ENCODE measurements at regions not wholly inside any gene's neighbourhood (a gene's known extent, or its start where the extent isn't known, plus 50 kb on each side); places are given as distances from the start of the nearest gene placed in this dataset.

- Histone ChIP-seq H3K4me2 (ENCODE audit: insufficient read depth in 1 of 2, low read depth in 2 of 2, low read length in 2 of 2) (peak overlapping the region in 1 of 2 experiments; percentile 14; a peak in 2 of 4 replicates), H4K5ac (ENCODE audit: insufficient read length, low read depth, low read length) (no peak overlapping the region), H4K20me1 (replicated peaks in 1 of 2; ENCODE audit: control insufficient read depth in 1 of 2, insufficient read depth in 2 of 2, low read length in 2 of 2) (no peaks in the 10 kb centered on the region), H3K14ac (ENCODE audit: insufficient read length) (no peak overlapping the region), H2BK20ac (ENCODE audit: low read length) (no peak overlapping the region), H3K23ac (ENCODE audit: insufficient read length) (no peak overlapping the region), H3K4ac (replicated peaks; ENCODE audit: insufficient read length, low read depth, low read length) (no peak overlapping the region), H3K27ac (ENCODE audit: low read depth, low read length) (no peak overlapping the region), H3K4me3 (ENCODE audit: extremely low read depth in 1 of 4, insufficient read depth in 2 of 4, low read depth in 3 of 4, low read length in 4 of 4) (peak overlapping the region in 1 of 4 experiments; percentile 21; a peak in 1 of 8 replicates), H2AK5ac (ENCODE audit: low read depth, low read length) (no peak overlapping the region), H3K9ac (replicated peaks in 1 of 4; ENCODE audit: extremely low read depth in 1 of 4, low read depth in 3 of 4, low read length in 3 of 4) (no peak overlapping the region), H4K8ac (ENCODE audit: extremely low read depth, insufficient read depth, low read length) (no peak overlapping the region), H2BK120ac (replicated peaks; ENCODE audit: low read depth, low read length) (no peak overlapping the region), H3K36me3 (ENCODE audit: control insufficient read depth in 2 of 4, insufficient read depth in 4 of 4, low read length in 3 of 4) (no peaks in the 10 kb centered on the region), H2BK15ac (ENCODE audit: low read length) (no peak overlapping the region), H2BK12ac (ENCODE audit: low read depth, low read length) (no peak overlapping the region), H4K91ac (replicated peaks; ENCODE audit: insufficient read length, low read length) (no peak overlapping the region), H3K27me3 (replicated peaks in 1 of 4; ENCODE audit: control insufficient read depth in 3 of 4, extremely low read depth in 1 of 4, insufficient read depth in 3 of 4, low read length in 3 of 4) (no peaks in the 10 kb centered on the region), H3K23me2 (ENCODE audit: low read depth, low read length) (no peaks in the 10 kb centered on the region), H3K56ac (replicated peaks; ENCODE audit: insufficient read length, low read depth, low read length) (no peak overlapping the region), H2AFZ (ENCODE audit: low read length) (no peak overlapping the region), H3K4me1 (replicated peaks in 1 of 4; ENCODE audit: control insufficient read depth in 3 of 4, insufficient read depth in 4 of 4, low read length in 3 of 4) (peaks cover 0 to 3% (median 0%) of the 10 kb centered on the region in 4 experiments; a peak in 1 of 7 replicates), H3K9me3 (ENCODE audit: insufficient read depth in 2 of 2, low read depth in 1 of 2, low read length in 1 of 2) (no peaks in the 10 kb centered on the region; a peak in 1 of 4 replicates), H3K79me1 (ENCODE audit: low read depth, low read length) (no peaks in the 10 kb centered on the region), H3K18ac (ENCODE audit: extremely low read depth, low read length) (no peak overlapping the region; the same call in 1 of the 2 replicates), H3K79me2 (ENCODE audit: control insufficient read depth in 1 of 2, insufficient read depth in 2 of 2, low read length in 2 of 2) (no peaks in the 10 kb centered on the region), H2BK5ac (ENCODE audit: low read depth, low read length) (no peak overlapping the region; the same call in 1 of the 2 replicates)
- CTCF ChIA-PET (ENCODE audit: partially characterized antibody) = interaction anchor here (0.8 kb wide), 1 partner anchor 19 kb away, joined by 4 read pairs; no protein-coding TSS in a partner anchor
- DNase-seq (ENCODE audit: low read depth in 1 of 2, low spot score in 2 of 2) (peak in 1 of 2 experiments; percentile 58), FAIRE-seq (no peak)
- POLR2A ChIA-PET (ENCODE audit: partially characterized antibody) = no interaction called here
- WGBS, 2 experiments (ENCODE audit: extremely low coverage in 1 of 2, insufficient coverage in 1 of 2, insufficient read length in 1 of 2, insufficient replicate concordance in 2 of 2, low coverage in 1 of 2, low lambda C conversion rate in 2 of 2, missing lambda C conversion rate in 1 of 2) = 67% methylated on average over 10 of the region's 17 CpGs; no CpG with 5 or more reads in 1 of the 2 experiments
- TF ChIP-seq POLR2AphosphoS5 (IDR thresholded peaks at IDR 0.05; ENCODE audit: low read depth, low read length) = no peak
- no peak for TF ChIP-seq PHF8 (conservative IDR thresholded peaks at IDR 0.05; ENCODE audit: low read depth, low read length)
These were observed 98.7 kb upstream of the SDK2 start for GRCh38 chr17:73742948-73743381.
